ENCODE measurements at regions not wholly inside any gene's neighbourhood (a gene's known extent, or its start where the extent isn't known, plus 50 kb on each side); places are given as distances from the start of the nearest gene placed in this dataset.

DNA sequence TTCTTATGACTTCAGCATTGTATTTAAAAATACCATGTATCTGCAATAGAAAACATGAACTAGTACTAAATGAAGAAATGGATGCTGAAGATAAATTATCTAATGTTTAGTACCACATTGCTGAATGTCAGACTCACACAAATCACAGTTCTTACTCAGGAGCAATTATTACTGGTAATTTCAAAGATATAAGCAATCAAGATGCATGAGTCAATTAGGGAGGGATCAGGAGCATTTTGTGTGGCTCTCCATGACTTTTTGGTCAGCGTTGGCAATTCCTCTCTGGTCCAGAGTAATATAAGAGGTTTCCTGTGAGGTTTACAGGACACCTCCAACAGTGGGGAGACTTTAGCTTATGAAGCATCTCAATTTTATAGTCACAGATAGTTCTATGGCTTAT is 167.0 kb upstream of the PCDH7 start:
- TF ChIP-seq, protein P1, sequence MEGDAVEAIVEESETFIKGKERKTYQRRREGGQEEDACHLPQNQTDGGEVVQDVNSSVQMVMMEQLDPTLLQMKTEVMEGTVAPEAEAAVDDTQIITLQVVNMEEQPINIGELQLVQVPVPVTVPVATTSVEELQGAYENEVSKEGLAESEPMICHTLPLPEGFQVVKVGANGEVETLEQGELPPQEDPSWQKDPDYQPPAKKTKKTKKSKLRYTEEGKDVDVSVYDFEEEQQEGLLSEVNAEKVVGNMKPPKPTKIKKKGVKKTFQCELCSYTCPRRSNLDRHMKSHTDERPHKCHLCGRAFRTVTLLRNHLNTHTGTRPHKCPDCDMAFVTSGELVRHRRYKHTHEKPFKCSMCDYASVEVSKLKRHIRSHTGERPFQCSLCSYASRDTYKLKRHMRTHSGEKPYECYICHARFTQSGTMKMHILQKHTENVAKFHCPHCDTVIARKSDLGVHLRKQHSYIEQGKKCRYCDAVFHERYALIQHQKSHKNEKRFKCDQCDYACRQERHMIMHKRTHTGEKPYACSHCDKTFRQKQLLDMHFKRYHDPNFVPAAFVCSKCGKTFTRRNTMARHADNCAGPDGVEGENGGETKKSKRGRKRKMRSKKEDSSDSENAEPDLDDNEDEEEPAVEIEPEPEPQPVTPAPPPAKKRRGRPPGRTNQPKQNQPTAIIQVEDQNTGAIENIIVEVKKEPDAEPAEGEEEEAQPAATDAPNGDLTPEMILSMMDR (conservative IDR thresholded peaks at IDR 0.05) = no peak
- H3K4me1 ChIP-seq (ENCODE audit: control insufficient read depth, insufficient read depth, low read length) = no peaks in the 10 kb centered on the region
- no peak overlapping the region for H3K27ac Mint-ChIP-seq

DNA sequence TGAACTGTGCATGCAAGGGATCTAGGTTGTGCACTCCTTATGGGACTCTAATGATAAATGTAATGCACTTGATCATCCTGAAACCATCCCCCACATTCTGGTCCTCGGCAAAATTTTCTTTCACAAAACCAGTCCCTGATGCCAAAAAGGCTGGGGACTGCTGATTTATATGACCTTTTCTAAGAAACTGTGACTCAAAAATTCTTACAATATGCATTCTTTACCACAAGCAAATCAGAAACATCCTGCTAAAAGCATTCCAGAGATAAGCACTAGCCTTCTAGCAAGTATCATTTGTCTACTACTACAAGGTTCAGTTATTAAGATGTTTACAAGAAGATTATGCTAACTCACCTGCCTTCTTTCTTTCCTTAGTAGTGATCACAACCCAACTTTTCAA is 166.5 kb upstream of the PCDH7 start:
- Histone ChIP-seq H3K9ac (ENCODE audit: extremely low read depth, low read length, poor library complexity, severe bottlenecking) (no peak overlapping the region), H3K36me3 (ENCODE audit: control insufficient read depth, insufficient read depth, low read length) (no peaks in the 10 kb centered on the region), H3K4me1 (ENCODE audit: control insufficient read depth, insufficient read depth, low read length) (no peaks in the 10 kb centered on the region), H3K9me3 (ENCODE audit: control insufficient read depth, low read length) (no peaks in the 10 kb centered on the region), H3K27ac (ENCODE audit: low read depth, low read length) (no peak overlapping the region), H3K4me3 (ENCODE audit: low read length) (no peak overlapping the region), H3K27me3 (ENCODE audit: control insufficient read depth, insufficient read depth, low read length, poor library complexity, severe bottlenecking) (no peaks in the 10 kb centered on the region)
- Mint-ChIP-seq H3K27ac (no peak overlapping the region), H3K9me3 (peaks cover 14% of the 10 kb centered on the region), H3K4me3 (no peak overlapping the region), H3K27me3 (ENCODE audit: insufficient read depth) (no peaks in the 10 kb centered on the region), H3K4me1 (peaks cover 9% of the 10 kb centered on the region), H3K36me3 (ENCODE audit: low read depth) (peaks cover 6% of the 10 kb centered on the region)
- 92% methylated on average over 1 of the region's 1 CpG; no CpG with 5 or more reads in 1 of the 2 experiments for WGBS, 2 experiments (ENCODE audit: insufficient coverage in 1 of 2, insufficient read length in 1 of 2)
- no peak for DNase-seq
- TF ChIP-seq, protein P1 (conservative IDR thresholded peaks at IDR 0.05) = no peak

More for the DNA sequence above, 167.0 kb upstream of the PCDH7 start:
- no peak for DNase-seq
- Histone ChIP-seq H3K27me3 (ENCODE audit: control insufficient read depth, insufficient read depth, low read length, poor library complexity, severe bottlenecking) (no peaks in the 10 kb centered on the region), H3K9me3 (ENCODE audit: control insufficient read depth, low read length) (no peaks in the 10 kb centered on the region), H3K9ac (ENCODE audit: extremely low read depth, low read length, poor library complexity, severe bottlenecking) (no peak overlapping the region), H3K4me3 (ENCODE audit: low read length) (no peak overlapping the region), H3K27ac (ENCODE audit: low read depth, low read length) (no peak overlapping the region), H3K36me3 (ENCODE audit: control insufficient read depth, insufficient read depth, low read length) (no peaks in the 10 kb centered on the region)
- Mint-ChIP-seq H3K27me3 (ENCODE audit: insufficient read depth) (no peaks in the 10 kb centered on the region), H3K4me3 (no peak overlapping the region), H3K4me1 (peaks cover 9% of the 10 kb centered on the region), H3K9me3 (peaks cover 14% of the 10 kb centered on the region), H3K36me3 (ENCODE audit: low read depth) (peaks cover 6% of the 10 kb centered on the region)
- 89 to 100% methylated on average over 1 of the region's 1 CpG for WGBS, 2 experiments (ENCODE audit: insufficient coverage in 1 of 2, insufficient read length in 1 of 2)

DNA sequence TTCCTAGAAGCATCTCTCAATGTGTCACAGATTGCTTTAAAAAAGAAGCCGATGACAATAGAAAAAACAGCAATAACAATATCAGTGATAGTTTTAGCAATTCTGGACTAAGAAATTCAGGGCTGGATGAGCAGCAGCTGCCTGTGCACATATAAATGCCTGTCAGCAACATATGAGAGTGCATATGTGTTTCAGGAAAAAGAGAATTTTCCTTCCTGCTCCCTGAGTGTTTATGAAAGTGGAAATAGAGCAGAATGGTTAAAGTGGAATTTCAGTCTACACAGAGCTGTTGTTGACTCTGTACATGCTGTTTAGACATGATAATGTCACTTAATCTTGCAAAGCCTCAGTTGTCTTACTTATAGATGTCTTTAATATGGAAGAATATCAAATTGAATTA is 164.4 kb upstream of the PCDH7 start:
- Histone ChIP-seq H3K9ac (ENCODE audit: extremely low read depth, low read length, poor library complexity, severe bottlenecking) (no peak overlapping the region), H3K9me3 (ENCODE audit: control insufficient read depth, low read length) (no peaks in the 10 kb centered on the region), H3K36me3 (ENCODE audit: control insufficient read depth, insufficient read depth, low read length) (no peaks in the 10 kb centered on the region), H3K27ac (ENCODE audit: low read depth, low read length) (no peak overlapping the region), H3K4me3 (ENCODE audit: low read length) (no peak overlapping the region), H3K4me1 (ENCODE audit: control insufficient read depth, insufficient read depth, low read length) (no peaks in the 10 kb centered on the region), H3K27me3 (ENCODE audit: control insufficient read depth, insufficient read depth, low read length, poor library complexity, severe bottlenecking) (no peaks in the 10 kb centered on the region)
- Mint-ChIP-seq H3K36me3 (ENCODE audit: low read depth) (peaks cover 2% of the 10 kb centered on the region), H3K4me3 (no peak overlapping the region), H3K27ac (no peak overlapping the region), H3K4me1 (peaks cover 12% of the 10 kb centered on the region), H3K27me3 (ENCODE audit: insufficient read depth) (no peaks in the 10 kb centered on the region), H3K9me3 (peaks cover 9% of the 10 kb centered on the region)
- no peak for DNase-seq
- TF ChIP-seq, protein P1 (conservative IDR thresholded peaks at IDR 0.05) = no peak
- WGBS, 2 experiments (ENCODE audit: insufficient coverage in 1 of 2, insufficient read length in 1 of 2) = 95 to 100% methylated on average over 1 of the region's 1 CpG
